Aorta (tissue), 5 donors: ENCODE measurements at regions not wholly inside any gene's neighbourhood (a gene's known extent, or its start where the extent isn't known, plus 50 kb on each side); places are given as distances from the start of the nearest gene placed in this dataset.

ENCODE experiments used
- ATAC-seq: fragments of 200-7000 bp; cut with Tn5 transposase; one replicate; pipeline ENCODE4 v1.9.1; 2022; ENCODE audit warnings: moderate library complexity; ENCODE audit not compliant: low FRiP score
- DNase-seq, 2 donors: peaks; one replicate each; pipeline ENCODE4 v3.0.0-alpha.2; 2020
- H3K27ac ChIP-seq, 2 donors: one replicate each; pipeline ENCODE4 v1.5.1; 2013; ENCODE audit warnings: low read length in 2 of 2, mild to moderate bottlenecking in 2 of 2, moderate library complexity in 2 of 2, control low read depth in 1 of 2, inconsistent platforms in 1 of 2, low read depth in 1 of 2
- H3K27me3 ChIP-seq, 2 donors: one replicate each; pipeline ENCODE4 v1.6.1; 2013; ENCODE audit warnings: control low read depth in 1 of 2, low read length in 1 of 2, mild to moderate bottlenecking in 1 of 2, moderate library complexity in 1 of 2; ENCODE audit not compliant: insufficient read depth in 2 of 2, control insufficient read depth in 1 of 2
- H3K36me3 ChIP-seq, 2 donors: one replicate each; pipeline ENCODE4 v1.6.1; 2013; ENCODE audit warnings: control low read depth in 1 of 2, low read length in 1 of 2, mild to moderate bottlenecking in 1 of 2; ENCODE audit not compliant: insufficient read depth in 2 of 2, control insufficient read depth in 1 of 2
- H3K4me1 ChIP-seq, 2 donors: one replicate each; pipeline ENCODE4 v1.6.1; 2013; ENCODE audit warnings: low read length in 2 of 2, control low read depth in 1 of 2, mild to moderate bottlenecking in 1 of 2, moderate library complexity in 1 of 2; ENCODE audit not compliant: insufficient read depth in 2 of 2, control insufficient read depth in 1 of 2
- H3K4me3 ChIP-seq, 2 donors: one replicate each; pipeline ENCODE4 v1.5.1; 2013; ENCODE audit warnings: low read length in 2 of 2, control low read depth in 1 of 2, mild to moderate bottlenecking in 1 of 2
- H3K9me3 ChIP-seq: one replicate; pipeline ENCODE4 v1.6.1; 2013; ENCODE audit warnings: mild to moderate bottlenecking, low read length; ENCODE audit not compliant: control insufficient read depth
- WGBS, 2 donors: extraction: QIAGEN DNeasy Blood & Tissue Kit; methylation state at CpG; one replicate each; pipeline ENCODE4 v1.1.7; 2013; 5-methylcytosine and 5-hydroxymethylcytosine counted together
- intact Hi-C, 2 donors: fragments of 100-400 bp; cut with DNase I; formaldehyde crosslinking; loops; one replicate each; pipeline versions ENCODE4 v1.14.2 to v1.15.0; 2022
- donor health status: healthy with polysubstance abuse.
- donor health status: Bipolar disorder and iron deficiency.
- donor health status: DM: no; HTN: no; CAD: no.
- donor health status: DM: no; HTN: no; CAD: no.
- donor health status: DM: yes; HTN: yes; CAD: no.

DNA sequence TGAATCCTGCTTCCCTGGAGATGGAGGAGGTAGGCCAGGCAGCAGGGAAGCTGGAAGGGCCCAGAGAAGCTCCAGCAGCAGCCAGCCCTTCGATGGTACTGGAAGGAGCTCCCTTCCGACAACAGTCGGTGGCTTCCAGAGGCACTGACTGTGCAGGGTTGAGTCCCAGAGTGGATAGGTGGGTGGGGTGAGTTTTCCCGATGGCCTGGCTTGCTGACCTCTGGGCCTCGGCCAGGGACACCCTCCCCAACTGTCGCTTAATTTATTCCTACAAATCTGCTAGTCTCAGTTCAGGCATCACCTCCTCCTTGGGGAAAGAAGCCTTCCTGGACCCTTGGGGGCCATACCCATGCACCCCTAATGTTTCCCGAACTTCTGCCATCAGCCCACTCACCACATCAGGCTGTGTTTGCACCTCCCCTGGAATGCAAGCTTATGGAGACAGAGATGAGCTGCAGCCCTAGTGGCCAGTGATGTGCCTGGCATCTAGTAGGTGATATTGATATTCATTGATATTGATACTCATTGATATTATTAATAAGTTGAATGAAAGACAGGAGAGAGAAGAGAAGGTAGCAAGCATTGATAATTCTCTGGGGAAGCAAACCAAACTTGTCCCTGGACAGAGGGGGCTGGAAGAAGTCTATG is 104.6 kb upstream of the BOD1 start:
- ATAC-seq, result no peak
- Histone ChIP-seq H3K4me3 (no peak overlapping the region), H3K27ac (no peak overlapping the region), H3K36me3 (no peaks in the 10 kb centered on the region), H3K4me1 (no peaks in the 10 kb centered on the region), H3K27me3 (no peaks in the 10 kb centered on the region), H3K9me3 (no peaks in the 10 kb centered on the region)
- intact Hi-C loops, result no loop called here
- peak in 1 of 2 donors; percentile 20 for DNase-seq
- WGBS, 2 donors, result 91 to 92% methylated on average over 7 of the region's 7 CpGs

DNA sequence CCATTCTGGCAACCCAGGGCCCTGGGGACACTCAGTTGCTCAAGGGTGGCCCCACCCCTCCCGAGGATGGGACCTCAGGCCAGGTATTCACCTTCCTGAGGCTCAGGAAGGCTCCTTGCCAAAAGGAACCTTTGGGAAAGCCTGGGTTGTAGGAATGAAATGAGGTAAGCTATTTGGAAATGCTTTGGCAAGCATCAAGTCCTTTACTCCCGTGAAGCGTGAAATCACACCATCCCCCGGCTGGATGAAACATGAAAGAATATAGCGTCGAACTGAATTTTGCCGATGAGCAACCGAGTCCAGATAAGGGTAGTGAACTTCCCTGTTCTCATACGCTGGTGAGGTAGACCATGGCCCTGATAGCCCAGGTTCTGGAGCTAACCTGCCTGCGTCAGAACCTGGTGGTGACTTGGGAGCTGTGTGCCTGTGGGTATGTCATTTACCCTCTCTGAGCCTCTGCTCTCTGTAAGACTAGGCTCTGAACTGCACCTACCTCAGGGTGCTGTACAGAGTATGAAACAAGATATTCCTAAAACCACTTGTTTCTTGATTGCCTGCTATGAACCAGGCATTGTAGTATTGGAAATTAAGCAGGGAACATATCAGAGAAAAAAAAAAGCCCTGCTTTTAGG is 105.3 kb upstream of the BOD1 start:
- WGBS, 2 donors, result 80 to 87% methylated on average over 10 of the region's 10 CpGs
- ATAC-seq, result no peak
- Histone ChIP-seq H3K36me3 (no peaks in the 10 kb centered on the region), H3K27ac (no peak overlapping the region), H3K9me3 (no peaks in the 10 kb centered on the region), H3K4me3 (no peak overlapping the region), H3K4me1 (no peaks in the 10 kb centered on the region), H3K27me3 (no peaks in the 10 kb centered on the region)
- intact Hi-C loops, result no loop called here
- peak in 1 of 2 donors; percentile 16 for DNase-seq

DNA sequence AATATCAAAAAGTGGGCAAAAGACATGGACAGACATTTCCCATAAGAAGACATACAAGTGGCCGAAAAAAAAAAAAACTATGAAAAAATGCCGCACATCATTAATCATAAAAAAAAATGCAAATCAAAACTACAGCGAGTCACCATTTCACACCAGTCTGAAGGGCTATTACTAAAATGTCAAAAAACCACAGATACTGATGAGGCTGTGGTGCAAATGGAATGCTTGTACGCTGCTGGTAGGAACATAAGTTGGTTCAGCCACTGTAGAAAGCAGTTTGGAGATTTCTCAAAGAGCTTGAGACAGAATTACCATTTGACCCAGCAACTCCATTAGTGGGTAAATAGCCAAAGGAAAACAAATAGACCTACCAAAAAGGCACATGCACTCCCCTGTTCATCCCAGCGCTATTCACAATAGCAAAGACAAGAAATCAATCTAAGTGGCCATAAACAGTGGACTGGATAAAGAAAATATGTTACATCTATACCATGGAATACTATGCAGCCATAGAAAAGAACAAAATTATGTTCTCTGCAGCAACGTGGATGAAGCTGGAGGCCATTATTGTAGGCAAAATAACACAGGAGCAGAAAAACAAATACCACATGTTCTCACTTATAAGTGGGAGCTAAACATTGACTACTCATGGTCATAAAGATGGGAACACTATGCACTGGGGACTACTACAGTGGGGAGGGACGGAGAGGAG is 110.6 kb upstream of the BOD1 start:
- H3K27me3 ChIP-seq, result no peaks in the 10 kb centered on the region
- H3K9me3 ChIP-seq, result no peaks in the 10 kb centered on the region
- ATAC-seq (no peak), DNase-seq (no peak)
- no peaks in the 10 kb centered on the region for H3K4me1 ChIP-seq
- no peak overlapping the region for H3K4me3 ChIP-seq
- no peak overlapping the region for H3K27ac ChIP-seq
- intact Hi-C loops, result no loop called here
- no peaks in the 10 kb centered on the region for H3K36me3 ChIP-seq
- WGBS, 2 donors, result 79 to 86% methylated on average over 7 of the region's 7 CpGs

DNA sequence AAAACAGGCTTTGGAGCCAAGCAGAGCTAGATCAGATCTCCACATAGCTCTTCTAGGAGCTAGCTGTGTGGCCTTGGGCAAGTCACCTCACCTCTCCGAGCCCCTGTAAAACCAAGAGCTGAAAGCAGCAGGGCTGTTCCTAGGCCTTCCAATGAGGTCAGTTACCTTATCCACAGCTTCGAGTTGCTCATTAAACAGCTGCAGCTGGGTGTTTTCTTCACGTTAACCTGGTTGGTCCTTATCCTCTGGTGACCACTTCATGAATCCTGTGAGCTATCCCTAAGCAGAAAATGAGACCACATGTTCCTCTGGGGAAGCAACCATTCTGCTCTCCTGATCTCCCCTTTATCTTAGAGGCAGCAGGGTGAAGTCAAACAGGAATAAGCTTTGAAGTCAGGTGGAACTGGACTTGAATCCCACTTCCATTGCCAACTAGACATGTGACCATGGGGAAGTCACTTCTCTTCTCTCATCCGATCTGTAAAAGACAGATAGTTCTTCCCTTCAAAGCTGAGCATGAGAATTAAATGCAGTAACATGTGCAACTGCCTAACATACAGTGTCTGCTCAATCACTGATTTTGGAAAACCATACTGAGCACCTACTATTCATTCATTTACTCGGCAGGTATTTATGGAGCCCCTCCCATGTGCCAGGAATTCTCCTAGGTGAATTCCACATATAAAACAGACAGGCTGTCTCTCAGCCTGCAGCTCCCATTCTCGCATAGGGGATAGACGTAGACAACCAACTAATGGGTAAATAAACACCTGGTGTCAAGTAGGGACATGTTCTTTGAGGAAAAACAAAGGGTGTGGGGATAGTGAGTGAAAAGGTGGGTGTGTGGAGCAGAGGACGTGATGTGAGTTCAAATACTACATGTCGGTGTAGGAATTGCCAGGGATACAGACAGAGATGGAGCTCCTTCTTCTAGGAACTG is 111.7 kb upstream of the BOD1 start:
- DNase-seq, result no peak
- WGBS, 2 donors, result 79 to 81% methylated on average over 9 of the region's 9 CpGs

DNA sequence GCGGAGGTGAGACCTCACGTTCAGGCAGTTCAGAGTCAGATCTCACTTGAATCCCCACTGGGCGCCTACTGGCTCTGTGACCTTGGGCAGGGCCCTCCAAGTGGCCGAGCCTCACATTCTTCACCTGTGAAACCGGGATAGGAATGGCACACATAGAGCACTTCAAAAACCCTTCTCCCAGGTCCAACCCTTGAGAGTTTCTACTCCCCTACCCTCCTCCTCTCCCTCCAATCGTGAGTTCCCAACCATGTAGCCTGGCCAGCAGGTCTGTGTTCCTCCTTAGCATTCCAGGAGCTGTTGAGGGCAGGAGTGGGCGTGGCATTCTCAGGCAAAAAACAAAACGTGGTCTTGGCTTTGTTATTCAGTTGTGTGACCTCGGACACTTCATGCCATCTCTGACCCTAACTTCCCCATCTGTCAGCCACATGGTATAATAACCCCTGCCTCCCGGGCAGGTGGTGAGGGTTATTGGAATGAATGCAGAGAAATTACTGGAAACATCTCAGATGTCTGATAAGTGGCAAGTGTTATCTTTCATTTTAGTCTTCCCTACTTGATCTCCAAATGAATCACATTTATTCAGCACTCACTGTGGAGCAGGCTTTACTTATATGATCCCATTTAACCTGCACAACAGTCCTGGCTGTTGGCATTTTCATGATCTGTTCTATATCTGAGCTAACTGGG is 112.8 kb upstream of the BOD1 start:
- ATAC-seq (no peak), DNase-seq (no peak)
- intact Hi-C loops, result no loop called here
- Histone ChIP-seq H3K4me1 (no peaks in the 10 kb centered on the region), H3K27me3 (no peaks in the 10 kb centered on the region), H3K27ac (no peak overlapping the region), H3K9me3 (no peaks in the 10 kb centered on the region), H3K36me3 (no peaks in the 10 kb centered on the region), H3K4me3 (no peak overlapping the region)
- WGBS, 2 donors, result 71 to 73% methylated on average over 10 of the region's 10 CpGs

More for the DNA sequence above, 111.7 kb upstream of the BOD1 start:
- no peak for ATAC-seq
- no peaks in the 10 kb centered on the region for H3K9me3 ChIP-seq
- H3K27ac ChIP-seq, result no peak overlapping the region
- H3K4me1 ChIP-seq, result no peaks in the 10 kb centered on the region
- intact Hi-C loops, result no loop called here
- no peaks in the 10 kb centered on the region for H3K27me3 ChIP-seq
- H3K36me3 ChIP-seq, result no peaks in the 10 kb centered on the region
- H3K4me3 ChIP-seq, result no peak overlapping the region

DNA sequence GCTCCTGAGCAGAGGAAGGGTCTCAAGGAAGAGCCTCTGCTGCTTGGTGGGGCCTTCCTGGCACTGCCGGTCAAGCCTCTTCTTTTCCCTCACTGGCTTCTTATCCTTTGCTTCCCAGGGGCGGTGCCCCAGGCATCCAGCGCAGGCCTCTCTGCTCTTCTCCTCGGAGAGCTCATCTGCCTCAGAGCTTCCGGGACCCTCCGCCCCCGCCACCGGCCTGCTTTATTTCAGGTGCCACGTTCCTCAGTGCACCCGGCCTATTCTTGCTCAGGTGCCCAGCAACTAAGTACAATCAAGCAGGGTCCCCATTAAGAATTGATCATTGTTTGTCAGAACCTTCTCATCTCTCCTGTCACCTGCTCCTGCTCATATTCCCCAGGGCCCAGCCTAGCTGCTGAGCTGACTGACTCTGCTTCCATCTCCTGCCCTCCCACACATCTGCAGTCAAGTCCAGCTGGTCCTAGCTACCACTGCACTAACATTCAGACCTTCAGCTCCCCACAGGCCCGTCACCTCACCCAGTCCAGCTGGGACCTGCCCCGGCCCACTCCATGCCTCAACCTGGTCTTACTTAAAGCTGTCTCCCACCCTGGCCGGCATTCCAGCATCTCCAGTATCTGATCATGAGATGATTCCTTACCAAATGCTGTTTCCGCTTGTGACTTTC is 114.3 kb upstream of the BOD1 start:
- H3K4me3 ChIP-seq, result no peak overlapping the region
- intact Hi-C loops, result no loop called here

DNA sequence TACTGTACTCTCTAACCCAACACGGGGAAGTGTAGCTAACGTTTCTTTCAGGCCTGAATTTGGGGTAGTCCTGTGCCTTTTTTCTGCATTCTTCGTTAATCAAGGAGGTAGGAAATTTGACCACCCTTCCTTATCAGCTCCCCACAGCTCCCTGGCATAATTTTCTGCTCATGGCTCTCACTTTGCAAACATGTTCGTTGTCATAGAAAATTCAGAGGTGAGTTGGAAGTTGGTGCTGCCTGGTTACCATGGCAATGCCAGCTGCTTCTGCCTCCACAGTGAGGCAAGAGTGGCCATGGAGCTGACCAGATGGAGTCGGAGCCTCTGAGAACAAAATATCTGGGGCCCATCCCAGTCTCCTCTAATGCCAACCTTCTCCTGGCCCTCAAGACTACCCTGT is 116.6 kb upstream of the BOD1 start:
- intact Hi-C loops, result no loop called here
- H3K36me3 ChIP-seq, result no peaks in the 10 kb centered on the region
- peak in 1 of 2 donors; percentile 3 for DNase-seq
- no peak overlapping the region for H3K4me3 ChIP-seq
- no peaks in the 10 kb centered on the region for H3K27me3 ChIP-seq
- ATAC-seq, result no peak
- H3K9me3 ChIP-seq, result no peaks in the 10 kb centered on the region
- WGBS, 2 donors, result 79 to 84% methylated on average over 5 of the region's 5 CpGs
- no peak overlapping the region for H3K27ac ChIP-seq
- no peaks in the 10 kb centered on the region for H3K4me1 ChIP-seq

More for the DNA sequence above, 114.3 kb upstream of the BOD1 start:
- WGBS, 2 donors, result 95 to 96% methylated on average over 14 of the region's 14 CpGs
- no peak overlapping the region for H3K27ac ChIP-seq
- no peak for ATAC-seq
- H3K36me3 ChIP-seq, result no peaks in the 10 kb centered on the region
- H3K27me3 ChIP-seq, result no peaks in the 10 kb centered on the region
- H3K4me1 ChIP-seq, result no peaks in the 10 kb centered on the region
- H3K9me3 ChIP-seq, result no peaks in the 10 kb centered on the region
- no peak for DNase-seq

DNA sequence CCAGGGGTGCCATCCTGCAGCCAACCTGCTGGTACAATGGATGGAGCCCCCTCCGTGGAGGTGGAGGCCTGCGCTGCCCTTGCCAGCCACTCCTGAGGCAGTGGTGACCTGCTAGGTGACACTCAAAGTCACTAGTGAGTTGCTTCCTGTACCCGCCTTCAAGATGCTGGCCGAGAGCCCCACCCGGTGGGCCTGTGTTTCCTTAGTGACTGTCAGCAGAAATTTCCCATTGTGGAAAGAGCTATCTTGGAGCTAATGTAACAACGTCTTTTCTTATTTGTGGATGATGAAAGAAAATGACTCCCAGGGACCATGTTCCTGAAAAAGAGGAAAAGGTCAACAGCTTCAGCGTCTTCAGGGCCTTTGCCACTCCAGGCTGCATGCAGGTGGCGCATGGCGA is 117.0 kb upstream of the BOD1 start:
- no peaks in the 10 kb centered on the region for H3K27me3 ChIP-seq
- ATAC-seq (no peak), DNase-seq (no peak)
- H3K27ac ChIP-seq, result no peak overlapping the region
- H3K36me3 ChIP-seq, result no peaks in the 10 kb centered on the region
- intact Hi-C loops, result no loop called here
- no peaks in the 10 kb centered on the region for H3K9me3 ChIP-seq
- no peak overlapping the region for H3K4me3 ChIP-seq
- H3K4me1 ChIP-seq, result no peaks in the 10 kb centered on the region
- WGBS, 2 donors, result 91 to 92% methylated on average over 9 of the region's 9 CpGs
